Activated CD8-positive, alpha-beta T cell treated with anti-CD3 and anti-CD28 coated beads for 36 hours (primary cell): ENCODE measurements at regions not wholly inside any gene's neighbourhood (a gene's known extent, or its start where the extent isn't known, plus 50 kb on each side); places are given as distances from the start of the nearest gene placed in this dataset.

Experiments used
- ATAC-seq: fragments of 200-7000 bp; cut with Tn5 transposase; one replicate; pipeline ENCODE4 v1.10.0; 2021; ENCODE audit warnings: mild to moderate bottlenecking, moderate library complexity
- CTCF ChIA-PET: fragments of 350-600 bp; sonication (Branson Sonifier 250); formaldehyde crosslinking; loops from one replicate; lab custom pipeline; 2021; ENCODE audit warnings: antibody characterized with exemption; lab: Charles Lee
- POLR2A ChIA-PET: fragments of 350-600 bp; sonication (Branson Sonifier 250); formaldehyde crosslinking; loops from one replicate; lab custom pipeline; 2021; ENCODE audit warnings: antibody characterized with exemption; lab: Charles Lee
- DNase-seq: peaks from one replicate; pipeline ENCODE4 v3.0.0-alpha.2; 2020
- H3K27ac Mint-ChIP-seq: one replicate; pipeline ENCODE4 v1.8.0; 2021; ENCODE audit warnings: mild to moderate bottlenecking, mixed read lengths
- H3K27me3 Mint-ChIP-seq: one replicate; pipeline ENCODE4 v1.8.0; 2021; ENCODE audit warnings: mixed read lengths
- H3K36me3 Mint-ChIP-seq: one replicate; pipeline ENCODE4 v1.8.0; 2021; ENCODE audit warnings: low read depth, mixed read lengths
- H3K4me1 Mint-ChIP-seq: one replicate; pipeline ENCODE4 v1.8.0; 2021; ENCODE audit warnings: low read depth, mixed read lengths
- H3K4me3 Mint-ChIP-seq: one replicate; pipeline ENCODE4 v1.8.0; 2021; ENCODE audit warnings: mild to moderate bottlenecking, moderate library complexity, mixed read lengths
- H3K9me3 Mint-ChIP-seq: one replicate; pipeline ENCODE4 v1.8.0; 2021; ENCODE audit warnings: mixed read lengths
- CTCF ChIP-seq: fragments of 200-600 bp; IDR thresholded peaks from one replicate; pipeline ENCODE4 v1.8.0; 2022; ENCODE audit warnings: antibody characterized with exemption, mild to moderate bottlenecking
- intact Hi-C: fragments of 100-400 bp; cut with micrococcal nuclease; formaldehyde crosslinking; loops from one replicate; pipeline ENCODE4 v1.10.0; 2022

- ChIA-PET POLR2A (no interaction called here), CTCF (no interaction called here)
- DNase-seq, result no peak
- Mint-ChIP-seq H3K36me3 (no peaks in the 10 kb centered on the region), H3K4me1 (no peaks in the 10 kb centered on the region), H3K27ac (no peak overlapping the region), H3K4me3 (no peak overlapping the region), H3K9me3 (no peaks in the 10 kb centered on the region), H3K27me3 (peaks cover 9% of the 10 kb centered on the region)
- ATAC-seq, result no peak
- intact Hi-C loops, result no loop called here
- TF ChIP-seq CTCF, result no peak
Measured at GRCh38 chr16:20203272-20203671, 124.0 kb downstream of the GP2 start.

- intact Hi-C loops, result no loop called here
- TF ChIP-seq CTCF, result no peak
- no peak overlapping the region for H3K4me3 Mint-ChIP-seq
- CTCF ChIA-PET, result no interaction called here
- DNase-seq, result no peak
- no peaks in the 10 kb centered on the region for H3K4me1 Mint-ChIP-seq
- H3K27me3 Mint-ChIP-seq, result peaks cover 9% of the 10 kb centered on the region
- no peaks in the 10 kb centered on the region for H3K36me3 Mint-ChIP-seq
- ATAC-seq, result no peak
- H3K9me3 Mint-ChIP-seq, result no peaks in the 10 kb centered on the region
- H3K27ac Mint-ChIP-seq, result no peak overlapping the region
- POLR2A ChIA-PET, result no interaction called here
Measured at GRCh38 chr16:20202747-20203146, 124.6 kb downstream of the GP2 start.

- DNase-seq (no peak), ATAC-seq (no peak)
- CTCF ChIA-PET, result no interaction called here
- no peak overlapping the region for H3K27ac Mint-ChIP-seq
- no peaks in the 10 kb centered on the region for H3K4me1 Mint-ChIP-seq
- intact Hi-C loops, result no loop called here
- H3K4me3 Mint-ChIP-seq, result no peak overlapping the region
- no peaks in the 10 kb centered on the region for H3K27me3 Mint-ChIP-seq
- no peaks in the 10 kb centered on the region for H3K9me3 Mint-ChIP-seq
- TF ChIP-seq CTCF, result no peak
- POLR2A ChIA-PET, result no interaction called here
- H3K36me3 Mint-ChIP-seq, result no peaks in the 10 kb centered on the region
Measured at GRCh38 chr16:20192801-20193200, 119.1 kb upstream of the GPR139 start.

- H3K9me3 Mint-ChIP-seq, result peaks cover 1% of the 10 kb centered on the region
- intact Hi-C loops, result no loop called here
- no peaks in the 10 kb centered on the region for H3K4me1 Mint-ChIP-seq
- ChIA-PET POLR2A (no interaction called here), CTCF (no interaction called here)
- DNase-seq (no peak), ATAC-seq (no peak)
- no peak overlapping the region for H3K4me3 Mint-ChIP-seq
- H3K27me3 Mint-ChIP-seq, result no peaks in the 10 kb centered on the region
- H3K36me3 Mint-ChIP-seq, result no peaks in the 10 kb centered on the region
- TF ChIP-seq CTCF, result no peak
- H3K27ac Mint-ChIP-seq, result no peak overlapping the region
Measured at GRCh38 chr16:20191566-20191965, 117.9 kb upstream of the GPR139 start.

GRCh38 chr16:20181949-20182348 lies 108.3 kb upstream of the GPR139 start:
- CTCF ChIA-PET, result no interaction called here
- no peak overlapping the region for H3K4me3 Mint-ChIP-seq
- DNase-seq (no peak), ATAC-seq (no peak)
- no peaks in the 10 kb centered on the region for H3K4me1 Mint-ChIP-seq
- intact Hi-C loops, result no loop called here
- H3K27me3 Mint-ChIP-seq, result peaks cover 2% of the 10 kb centered on the region
- POLR2A ChIA-PET, result no interaction called here
- H3K27ac Mint-ChIP-seq, result no peak overlapping the region
- no peak for TF ChIP-seq CTCF
- H3K9me3 Mint-ChIP-seq, result peaks cover 2% of the 10 kb centered on the region
- no peaks in the 10 kb centered on the region for H3K36me3 Mint-ChIP-seq
